D341Med (cell line): ENCODE measurements at regions not wholly inside any gene's neighbourhood (a gene's known extent, or its start where the extent isn't known, plus 50 kb on each side); places are given as distances from the start of the nearest gene placed in this dataset.

Experiments used
- DNase-seq: peaks from one replicate; pipeline ENCODE4 v3.0.0; 2012; ENCODE audit warnings: low spot score

DNA sequence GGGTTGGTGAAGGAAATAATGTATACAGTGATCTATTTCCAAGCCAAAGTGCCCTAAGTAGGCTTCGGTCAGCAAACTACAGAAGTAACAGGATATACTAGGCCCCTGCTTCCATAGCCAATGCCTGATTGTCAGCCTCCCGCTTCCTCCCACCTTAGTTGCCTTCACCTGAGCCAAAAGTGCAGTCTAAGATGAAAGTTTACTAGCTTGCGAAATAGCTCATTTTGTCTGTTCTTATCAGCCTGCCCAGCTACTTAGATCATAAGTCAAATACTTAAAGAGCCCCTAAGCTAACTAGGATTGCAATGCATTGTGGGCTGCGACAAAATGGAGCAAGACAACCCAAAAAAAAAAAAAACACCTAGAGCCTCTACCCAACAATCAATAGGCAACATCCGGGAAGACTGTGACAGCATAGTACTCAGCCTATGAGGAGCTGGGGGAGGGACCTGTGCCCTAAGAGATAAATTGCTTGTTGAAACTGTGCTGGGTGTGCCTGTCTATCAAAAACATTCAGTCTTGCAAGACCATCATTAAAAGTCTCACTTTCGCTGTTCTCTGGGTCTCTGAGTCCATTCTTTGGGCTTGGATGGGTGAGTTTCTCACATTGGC lies 454.7 kb upstream of the TSHZ3 start:
- no peak for DNase-seq

DNA sequence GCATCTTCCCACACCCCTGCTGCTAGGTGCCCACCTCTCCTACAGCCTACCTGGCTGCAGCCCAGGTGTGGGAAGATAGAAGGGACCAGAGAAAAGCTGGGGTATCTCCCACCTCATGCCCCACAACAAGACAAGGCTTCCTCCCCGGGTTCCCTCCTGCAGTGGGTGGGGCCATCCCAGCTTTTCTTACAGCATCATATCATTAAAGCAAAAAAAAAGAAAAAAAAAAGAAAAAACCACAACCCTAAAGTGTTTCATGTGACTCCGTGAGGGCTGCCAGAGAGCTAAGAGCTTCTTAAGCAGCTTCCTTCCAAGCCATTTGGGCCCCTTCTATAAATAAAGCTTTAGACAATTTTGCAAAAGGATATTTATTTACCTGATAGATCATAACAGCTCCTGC lies 455.4 kb upstream of the TSHZ3 start:
- DNase-seq: no peak

DNA sequence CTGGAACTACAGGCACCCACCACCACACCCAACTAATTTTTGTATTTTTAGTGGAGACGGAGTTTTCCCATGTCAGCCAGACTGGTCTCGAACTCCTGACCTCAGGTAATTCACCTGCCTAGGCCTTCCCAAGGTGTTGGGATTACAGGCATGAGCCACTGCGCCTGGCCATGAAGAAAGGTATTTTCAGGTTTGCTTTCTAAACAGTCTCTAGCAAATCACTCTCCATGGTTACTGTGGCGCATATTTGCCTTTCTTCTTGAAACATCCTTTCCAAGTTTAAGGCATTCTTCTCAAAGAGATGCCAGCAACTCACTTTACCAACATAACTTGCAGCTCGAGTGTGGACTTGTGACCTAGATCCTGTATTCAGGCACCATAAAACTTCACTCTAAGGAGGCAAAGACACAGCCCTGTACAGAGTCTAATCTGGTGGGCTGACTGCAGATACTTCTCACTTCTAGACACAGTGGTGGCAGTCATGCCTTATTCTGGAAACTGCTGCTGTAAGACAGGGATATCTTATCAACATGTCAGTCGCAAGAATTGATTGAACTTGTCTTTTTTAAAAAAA lies 461.4 kb upstream of the TSHZ3 start:
- no peak for DNase-seq

DNA sequence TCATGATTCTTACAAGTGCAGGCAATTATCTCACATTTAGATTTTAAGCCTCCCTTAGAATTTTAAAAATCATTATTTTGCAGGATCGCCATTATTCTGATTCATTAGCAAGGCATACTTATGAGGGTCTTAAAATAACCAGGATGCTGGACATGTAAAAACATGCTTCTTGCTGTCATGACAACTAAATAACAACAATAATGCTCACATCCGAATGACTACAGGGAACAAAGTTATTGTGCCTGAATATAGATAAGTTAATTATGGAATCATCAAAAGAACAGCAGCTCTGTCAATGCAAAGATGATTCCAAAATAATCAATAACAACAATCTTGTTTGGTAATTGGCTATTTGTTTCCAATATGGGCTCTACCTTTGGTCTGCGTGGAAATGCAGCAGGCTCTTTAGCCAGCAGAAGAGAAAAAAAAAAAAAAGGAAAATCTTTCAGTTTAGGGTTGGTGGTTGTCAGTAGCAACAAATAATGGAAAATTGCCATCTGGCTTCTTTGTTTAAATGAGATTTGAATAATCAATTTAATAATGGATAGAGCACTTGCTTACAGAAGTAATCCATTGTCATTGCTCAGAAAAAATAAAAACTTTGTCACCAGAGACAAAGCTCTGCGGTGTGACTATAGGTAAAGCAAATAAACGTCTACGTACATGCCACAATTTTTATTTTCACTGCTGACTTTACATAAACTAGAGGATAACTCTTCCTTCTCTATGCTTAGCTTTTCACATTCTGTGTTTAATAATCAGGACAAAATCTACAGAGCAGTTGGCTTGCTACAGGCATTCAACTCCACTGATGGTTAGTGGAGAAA lies 468.9 kb upstream of the TSHZ3 start:
- DNase-seq: no peak

DNA sequence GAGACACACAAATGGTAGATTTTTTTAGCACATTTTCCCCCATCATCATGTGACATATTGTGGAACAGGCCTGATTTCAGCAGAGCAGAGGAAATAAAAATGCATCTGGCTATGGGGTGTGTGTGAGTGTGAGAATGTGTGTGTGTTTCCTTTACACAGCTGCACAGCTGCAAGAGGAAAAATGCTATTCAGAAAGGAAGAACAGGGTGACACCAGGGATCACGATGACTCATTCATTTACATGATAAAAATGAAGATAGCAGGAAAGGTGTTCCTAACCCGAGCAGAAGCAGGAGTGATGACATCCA lies 469.5 kb upstream of the TSHZ3 start:
- no peak for DNase-seq

DNA sequence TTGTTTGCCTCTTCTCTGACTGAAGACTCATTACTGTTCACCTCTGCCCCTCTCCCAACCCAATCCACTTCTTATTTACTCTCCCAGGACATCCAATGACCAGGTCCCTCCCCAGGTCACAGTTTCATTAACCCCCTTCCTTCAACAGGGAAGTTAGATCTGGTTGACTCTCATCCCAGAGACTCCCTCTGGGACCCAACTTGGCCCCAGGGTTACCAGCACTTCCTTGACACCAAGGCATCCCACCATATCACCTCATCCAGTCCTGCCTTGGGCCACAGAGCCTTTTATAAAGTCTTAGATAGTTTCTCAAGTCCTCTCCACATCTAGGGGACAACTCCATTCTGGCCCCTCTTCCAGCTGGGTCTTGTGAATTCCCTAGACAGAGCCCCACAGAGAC lies 470.6 kb upstream of the TSHZ3 start:
- DNase-seq: no peak

DNA sequence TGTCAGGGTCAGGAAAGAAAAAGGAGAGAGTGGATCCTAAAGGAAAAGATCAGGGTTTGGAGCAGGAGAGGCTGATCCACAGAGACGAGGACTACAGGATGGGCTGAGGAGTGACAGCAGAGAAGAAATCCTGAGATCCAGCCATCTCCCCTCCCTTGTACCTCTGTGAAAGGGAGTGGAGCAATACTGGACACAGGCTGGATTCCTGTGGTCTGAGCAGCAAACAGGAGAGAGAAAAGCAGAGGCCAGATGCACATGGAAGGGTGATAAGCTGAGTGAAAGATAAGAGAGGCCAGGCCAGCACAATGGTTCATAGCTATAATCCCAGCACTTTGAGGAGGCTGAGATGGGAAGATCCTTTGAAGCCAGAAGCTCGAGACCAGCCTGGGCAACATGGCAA lies 472.1 kb upstream of the TSHZ3 start:
- DNase-seq: no peak

DNA sequence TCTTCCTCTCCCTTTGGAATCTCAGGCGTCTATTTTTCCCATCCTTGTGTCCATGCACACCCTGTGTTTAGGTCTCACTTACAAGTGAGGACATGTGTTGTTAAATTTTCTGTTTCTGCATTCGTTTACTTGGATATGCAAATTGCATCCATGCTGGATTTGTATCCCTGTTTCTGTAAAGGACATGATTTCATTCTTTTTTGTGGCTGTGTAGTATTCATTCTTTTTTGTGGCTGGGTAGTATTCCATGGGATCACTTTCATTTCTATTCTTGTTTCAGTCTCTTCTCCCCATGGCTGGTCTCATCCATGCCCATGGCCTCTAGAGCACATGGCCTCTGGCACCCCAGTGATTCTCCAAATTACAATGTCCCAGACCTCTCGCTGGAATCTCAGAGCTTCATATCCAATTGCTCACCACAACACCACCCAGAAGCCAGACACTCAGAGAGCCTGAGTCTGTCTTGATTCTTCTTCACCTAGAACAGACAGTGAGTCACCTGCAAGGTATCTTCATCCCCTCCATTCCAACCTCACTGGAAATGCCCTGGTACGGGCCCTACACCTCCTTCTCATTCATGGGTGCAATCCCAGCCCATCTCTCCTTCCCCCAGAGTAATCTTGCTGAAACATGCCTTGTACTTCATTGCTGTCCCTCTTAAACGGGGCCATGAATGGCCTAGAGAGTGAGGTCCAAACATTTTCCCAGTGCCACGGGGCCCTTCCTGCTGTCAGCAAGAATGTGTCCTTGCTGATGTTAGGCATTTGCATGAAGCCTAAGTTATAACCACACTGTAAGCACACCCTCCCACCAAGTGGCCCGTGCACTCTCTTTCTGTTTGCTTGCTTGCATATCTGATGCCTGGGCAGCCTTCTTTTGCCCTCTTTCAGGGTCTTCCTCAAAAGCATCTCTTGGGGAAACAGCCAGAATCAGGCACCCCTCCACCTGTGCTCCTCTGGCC lies 476.2 kb upstream of the TSHZ3 start:
- no peak for DNase-seq

DNA sequence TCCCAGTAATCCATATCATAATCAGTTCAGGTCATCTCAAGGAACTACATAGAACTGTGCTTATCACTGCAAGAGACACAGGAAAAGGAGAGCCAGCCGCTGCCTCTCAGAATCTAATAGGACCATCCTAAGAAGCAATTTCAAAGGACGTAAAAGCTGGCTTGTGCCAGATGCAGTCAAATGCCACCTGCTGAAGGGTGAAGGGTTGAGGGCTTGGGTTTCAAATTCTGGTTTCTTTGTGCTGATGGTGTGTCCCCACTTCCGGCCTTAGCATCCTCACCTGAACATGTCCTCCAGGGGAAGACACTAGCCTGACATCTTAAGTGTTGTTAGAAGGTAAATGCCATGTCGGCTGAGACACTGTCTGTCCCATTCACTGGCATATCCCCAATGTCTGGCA lies 477.1 kb upstream of the TSHZ3 start:
- no peak for DNase-seq

DNA sequence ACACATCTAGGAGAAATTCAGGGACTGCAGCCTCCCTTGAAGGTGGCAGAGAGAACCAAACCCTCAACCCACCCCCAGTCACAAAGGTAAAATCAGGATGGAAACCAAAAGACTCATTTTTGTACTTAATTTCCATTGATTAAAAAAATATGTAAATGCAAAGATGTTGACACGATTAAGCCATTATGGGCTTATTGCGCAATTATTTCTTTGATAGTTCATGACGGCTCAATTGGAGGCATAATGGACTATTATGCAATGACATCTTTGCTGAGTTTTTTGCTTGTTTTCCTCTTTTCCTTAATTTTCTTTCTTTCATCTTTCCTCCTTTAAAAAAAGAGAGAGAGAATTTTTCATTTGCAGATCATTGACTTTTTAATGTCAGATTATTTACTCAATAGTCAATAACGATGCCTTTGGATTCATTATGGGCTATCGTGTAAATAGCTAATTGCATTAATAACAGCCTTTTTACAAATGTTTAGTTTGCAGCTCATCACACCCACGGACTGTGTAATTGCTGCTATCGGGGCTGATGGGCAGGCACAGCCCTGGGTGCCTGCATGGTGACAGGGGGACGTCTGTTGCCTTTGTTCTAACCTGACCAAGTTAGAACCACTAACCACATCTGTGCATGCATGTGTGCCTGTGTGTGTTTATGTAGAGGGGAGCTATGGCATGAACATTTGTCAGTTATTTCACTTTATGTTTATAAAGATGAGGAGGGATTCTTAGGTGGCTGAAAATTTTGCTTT lies 482.4 kb upstream of the TSHZ3 start:
- no peak for DNase-seq

DNA sequence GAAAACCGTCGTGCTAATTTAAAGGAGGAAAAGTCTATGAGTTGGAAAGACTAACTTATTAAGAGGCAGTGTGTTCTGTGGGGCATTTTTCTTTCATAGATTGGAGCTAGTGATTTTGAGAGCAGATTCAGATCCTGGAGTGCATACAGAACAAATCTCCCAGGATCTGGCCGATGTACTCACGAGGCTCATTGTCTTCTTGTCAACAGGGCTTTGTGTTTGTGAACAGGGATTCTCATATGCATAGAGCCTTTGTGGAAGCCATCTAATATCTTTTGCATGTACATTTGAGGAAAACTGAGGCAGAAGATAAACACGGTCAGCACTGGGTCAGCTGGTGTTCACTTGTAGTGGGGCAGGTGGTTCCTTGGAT lies 482.9 kb upstream of the TSHZ3 start:
- DNase-seq: no peak

DNA sequence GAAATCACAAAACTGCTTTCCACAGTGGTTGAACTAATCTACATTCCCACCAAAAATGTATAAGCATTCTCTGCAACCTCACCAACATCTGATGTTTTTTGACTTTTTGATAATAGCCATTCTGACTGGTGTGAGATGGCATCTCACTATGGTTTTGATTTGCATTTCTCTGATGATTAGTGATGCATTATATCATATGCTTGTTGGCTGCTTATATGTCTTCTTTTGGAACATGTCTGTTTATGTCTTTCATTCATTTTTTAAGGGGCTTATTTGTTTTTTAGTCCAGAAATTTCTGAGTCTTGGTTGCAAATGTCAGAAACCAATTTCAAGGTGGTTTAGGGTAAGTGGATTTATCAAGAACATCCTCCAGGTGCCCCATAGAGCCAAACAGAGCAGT lies 484.8 kb upstream of the TSHZ3 start:
- DNase-seq: no peak

DNA sequence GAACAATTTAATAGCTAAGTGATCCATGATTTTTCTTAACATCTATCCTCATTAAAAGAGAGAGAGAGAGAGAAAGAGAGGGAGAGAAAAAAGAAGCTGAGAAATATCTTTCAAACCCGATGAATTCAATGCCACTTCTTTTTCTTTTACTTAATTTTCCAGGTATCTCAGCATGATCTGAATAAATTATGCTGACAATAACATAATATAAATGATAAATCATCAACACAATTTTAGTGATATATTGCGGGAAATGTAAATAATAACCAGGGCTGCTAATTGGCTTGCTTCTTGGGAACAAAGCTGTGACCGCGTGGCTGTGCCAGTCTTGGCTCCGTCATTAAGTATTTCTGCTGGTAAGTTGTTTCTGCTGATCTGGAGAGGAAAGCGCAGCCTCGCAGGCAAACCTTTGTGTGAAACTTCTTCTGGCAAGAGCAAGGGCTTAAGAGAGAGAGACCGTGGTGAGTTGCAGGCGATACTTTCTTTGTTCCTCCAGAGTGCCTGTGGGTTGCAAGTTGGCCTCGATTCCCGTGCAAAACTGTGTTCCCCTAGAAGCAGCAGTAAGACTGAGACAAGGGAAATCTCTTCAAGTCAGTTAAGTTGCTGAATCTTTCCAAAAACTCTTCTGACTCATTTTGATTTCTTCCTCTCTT lies 489.1 kb upstream of the TSHZ3 start:
- DNase-seq: no peak

DNA sequence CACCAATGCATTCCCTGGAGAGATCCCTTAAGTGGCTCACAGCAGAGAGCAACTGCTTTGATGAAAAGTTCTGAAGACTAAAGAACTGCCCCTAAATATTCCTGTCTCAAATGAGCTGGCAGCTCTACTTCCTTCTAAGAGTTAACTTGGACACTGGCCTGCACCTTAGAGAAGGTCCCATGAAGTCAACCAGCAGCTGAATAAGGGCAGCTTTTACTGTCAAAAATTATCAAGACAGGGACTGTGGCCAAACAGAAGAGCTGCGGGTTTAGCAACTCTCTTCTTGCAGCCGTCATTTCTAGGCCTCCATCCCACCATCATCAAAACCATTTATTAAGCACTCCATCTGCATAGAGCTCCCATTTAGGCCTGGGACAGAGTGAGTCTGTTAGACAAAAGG lies 491.1 kb upstream of the TSHZ3 start:
- no peak for DNase-seq

DNA sequence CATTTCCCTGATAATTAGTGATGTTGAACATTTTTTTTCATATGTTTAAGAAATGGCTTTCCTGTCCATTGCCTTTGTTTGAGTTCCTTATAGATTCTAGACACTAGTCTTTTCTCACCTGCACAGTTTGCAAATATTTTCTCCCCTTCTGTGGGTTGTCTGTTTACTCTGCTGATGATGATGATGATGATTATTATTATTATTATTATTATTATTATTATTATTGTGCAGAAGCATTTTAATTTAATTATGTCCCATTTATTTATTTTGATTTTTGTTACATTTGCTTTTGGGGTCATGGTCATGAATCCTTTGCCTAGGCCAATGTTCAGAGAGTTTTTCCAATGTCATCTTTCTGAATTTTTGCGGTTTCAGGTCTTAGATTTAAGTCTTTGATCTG lies 492.5 kb upstream of the TSHZ3 start:
- DNase-seq: no peak

DNA sequence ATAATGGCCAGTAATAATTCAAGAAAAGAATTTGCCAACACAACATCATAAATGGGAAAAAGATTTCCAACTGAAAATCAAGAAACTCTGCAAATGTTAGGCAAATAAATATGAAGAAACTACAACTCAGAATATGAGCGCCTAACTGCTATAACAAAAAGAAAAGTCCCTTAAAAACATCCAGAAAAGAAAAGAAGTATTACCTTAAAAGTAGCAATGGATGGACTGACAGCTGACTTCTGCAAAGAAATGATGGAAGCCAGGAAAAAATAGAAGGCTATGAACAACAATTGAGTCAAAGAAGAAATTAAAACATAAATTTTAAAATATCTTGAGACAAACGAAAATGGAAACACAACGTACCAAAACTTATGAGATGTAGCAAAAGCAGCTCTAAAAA lies 482.3 kb upstream of the ZNF507 start:
- no peak for DNase-seq

DNA sequence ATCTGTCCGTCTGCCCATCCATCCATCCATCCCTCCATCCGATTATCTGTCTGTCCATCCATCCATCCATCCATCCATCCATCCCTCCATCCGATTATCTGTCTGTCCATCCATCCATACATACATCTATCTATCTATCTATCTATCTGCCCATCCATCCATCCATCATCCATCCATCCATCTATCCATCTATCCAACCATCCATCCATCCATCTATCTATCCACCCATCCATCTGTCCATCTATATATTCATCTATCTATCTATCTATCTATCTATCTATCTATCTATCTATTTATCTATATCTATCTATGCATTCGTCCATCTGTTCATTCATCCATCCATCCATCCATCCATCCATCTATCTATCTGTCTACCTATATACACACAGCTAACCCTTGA lies 471.1 kb upstream of the ZNF507 start:
- no peak for DNase-seq

DNA sequence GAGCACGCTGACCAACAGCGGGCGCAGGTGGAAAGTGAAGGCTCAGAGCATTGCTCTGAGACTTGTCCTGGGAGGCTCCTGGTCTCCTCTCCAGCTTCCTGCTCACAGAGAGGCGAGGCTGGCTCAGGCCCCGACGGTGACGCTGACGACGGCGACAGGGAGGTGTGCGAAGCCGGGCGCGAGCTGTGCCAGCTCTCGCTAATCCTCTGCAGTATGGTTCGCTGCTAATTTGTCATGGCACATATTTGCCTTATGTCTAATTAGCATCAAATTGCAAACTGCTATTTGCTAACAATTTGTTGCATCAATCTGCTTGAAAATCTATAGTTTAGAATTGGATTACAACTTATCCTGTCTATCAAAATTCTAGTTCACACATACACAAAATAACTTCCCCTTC lies 469.8 kb upstream of the ZNF507 start:
- DNase-seq: no peak

DNA sequence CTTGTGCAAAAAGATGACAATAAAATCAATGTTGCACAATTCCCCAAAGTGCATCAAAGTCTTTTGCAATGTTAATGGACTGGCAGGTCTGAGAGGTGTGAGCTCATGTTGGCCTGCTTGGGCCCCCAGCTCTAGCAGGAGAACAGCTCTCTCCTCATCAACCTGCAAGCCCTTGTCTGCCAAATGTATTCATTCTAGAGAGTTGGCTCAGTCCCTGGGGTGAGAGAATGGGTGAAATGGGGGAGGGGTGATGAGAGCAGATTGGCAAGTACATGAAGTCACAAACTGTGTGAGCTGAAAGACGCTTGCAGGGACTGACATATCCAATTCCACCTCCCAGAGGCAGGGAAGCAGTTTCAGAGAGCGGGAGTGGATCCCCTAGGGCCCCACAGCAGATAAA lies 465.1 kb upstream of the ZNF507 start:
- DNase-seq: no peak

DNA sequence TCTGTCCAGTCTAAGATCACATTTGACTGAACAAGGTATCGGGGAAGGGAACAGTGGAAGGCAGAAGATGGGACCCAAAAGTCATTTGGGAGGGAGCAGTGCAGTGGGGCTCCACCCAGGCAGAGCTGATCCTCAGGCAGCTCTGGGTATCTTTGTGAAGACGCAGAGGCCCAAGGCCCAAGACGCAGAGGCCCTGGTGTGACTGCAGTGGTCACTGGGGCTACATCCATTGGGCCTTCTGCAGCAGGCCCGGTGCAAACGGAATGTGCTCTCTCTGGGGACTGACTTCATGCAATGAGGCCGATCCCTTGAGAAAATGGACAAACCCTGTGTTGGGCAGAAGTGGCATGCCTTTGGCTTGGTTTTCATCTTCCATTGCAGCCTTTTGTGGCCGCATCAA lies 463.4 kb upstream of the ZNF507 start:
- DNase-seq: no peak

DNA sequence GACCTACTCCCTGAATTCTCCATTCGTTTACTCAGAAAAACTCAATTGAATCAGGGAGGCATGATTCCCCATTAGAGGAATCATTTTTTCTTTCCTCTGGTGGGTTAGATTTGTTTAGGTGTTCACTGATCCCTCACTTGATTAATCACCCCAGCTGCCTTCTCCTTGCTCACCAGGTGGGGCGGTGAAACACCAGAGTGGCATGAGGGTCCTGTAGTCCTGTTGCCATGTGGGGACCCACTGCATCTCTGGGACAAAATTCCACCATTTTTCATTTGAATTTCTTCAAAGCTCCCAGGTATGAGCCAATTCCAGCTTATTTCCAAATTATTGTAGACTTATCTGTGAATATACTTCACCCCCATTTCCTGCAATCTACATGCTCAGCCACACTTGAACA lies 462.7 kb upstream of the ZNF507 start:
- no peak for DNase-seq
